Stimulated activated CD4-positive, alpha-beta T cell treated with anti-CD3 and anti-CD28 coated beads, TNF-alpha, amount 100 ng/mL, for 1 hour (primary cell): ENCODE measurements at regions not wholly inside any gene's neighbourhood (a gene's known extent, or its start where the extent isn't known, plus 50 kb on each side); places are given as distances from the start of the nearest gene placed in this dataset.

Experiments
- DNase-seq, 3 donors: peaks; one replicate each; pipeline ENCODE4 v3.0.0-alpha.2; 2020; ENCODE audit warnings: low read depth in 3 of 3, low spot score in 1 of 3

DNA sequence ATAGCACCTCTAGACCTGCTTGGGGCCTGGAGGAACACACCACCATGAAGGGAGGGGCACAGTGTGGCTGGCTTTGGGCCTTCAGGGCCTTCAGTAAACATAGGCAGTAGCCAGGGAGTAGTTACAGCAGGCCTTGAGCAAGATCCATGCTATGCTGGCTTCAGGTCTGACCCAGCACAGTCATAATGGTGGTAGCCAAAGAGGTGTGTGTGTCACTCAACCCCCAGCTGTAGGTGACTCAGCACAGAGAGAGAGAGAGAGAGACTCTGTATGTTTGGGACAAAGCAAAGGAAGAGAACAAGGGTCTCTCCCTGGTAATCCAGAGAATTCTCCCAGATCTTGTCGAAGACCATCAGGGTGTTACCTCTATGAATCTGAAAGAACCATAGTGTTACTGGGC lies 250.5 kb upstream of the PKN2 start:
- no peak for DNase-seq

DNA sequence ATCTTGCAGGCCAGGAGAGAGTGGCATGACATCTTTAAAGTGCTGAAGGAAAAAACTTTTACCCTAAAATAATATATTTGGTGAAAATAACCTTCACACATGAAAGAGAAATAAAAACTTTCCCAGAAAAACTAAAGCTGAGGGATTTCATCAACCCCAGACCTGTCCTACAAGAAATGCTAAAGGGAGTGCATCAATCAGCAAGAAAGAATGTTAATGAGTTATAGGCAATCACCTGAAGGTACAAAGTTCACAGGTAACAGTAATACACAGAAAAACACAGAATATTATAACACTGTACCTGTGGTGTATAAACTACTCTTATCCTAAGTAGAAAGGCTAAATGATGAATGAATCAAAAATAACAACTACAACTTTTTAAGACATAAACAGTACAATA lies 249.2 kb upstream of the PKN2 start:
- no peak for DNase-seq

DNA sequence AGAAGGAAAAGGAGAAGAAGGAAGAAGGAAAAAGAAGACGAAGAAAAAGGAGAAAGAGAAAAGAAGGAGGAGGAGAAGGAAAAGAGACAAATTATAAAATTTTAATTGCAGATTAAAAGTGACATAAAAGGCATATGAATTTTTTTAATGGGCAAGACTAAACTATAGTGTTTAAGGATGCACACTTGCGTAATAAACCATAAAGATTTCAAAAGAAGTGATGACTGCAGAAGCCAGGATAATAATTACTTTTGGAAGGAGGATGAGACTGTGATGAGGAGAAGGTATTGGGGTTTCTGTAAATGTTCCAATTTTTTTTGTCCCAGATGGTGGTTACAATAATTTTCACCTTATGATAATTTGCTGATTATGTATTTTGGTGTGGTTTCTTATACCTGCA lies 243.1 kb upstream of the PKN2 start:
- no peak for DNase-seq

DNA sequence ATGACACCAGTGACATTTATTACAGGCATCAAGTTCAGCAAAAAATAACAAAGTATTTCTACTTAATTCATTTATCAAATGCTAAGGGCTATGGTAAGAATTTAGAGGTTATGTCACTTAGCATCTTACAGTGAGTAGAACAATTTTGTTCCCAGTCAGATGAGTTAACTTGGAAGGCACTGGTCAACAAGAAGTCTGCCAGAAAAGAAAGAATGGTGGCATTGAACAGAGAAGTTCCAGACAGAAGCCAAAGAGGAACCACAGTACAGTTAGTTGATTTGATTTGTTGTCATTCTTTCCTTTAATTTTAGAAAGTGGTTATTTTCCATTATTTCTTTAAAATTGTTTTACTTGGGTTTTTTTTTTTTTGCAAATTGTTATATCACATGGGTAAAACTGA lies 232.2 kb upstream of the PKN2 start:
- no peak for DNase-seq

DNA sequence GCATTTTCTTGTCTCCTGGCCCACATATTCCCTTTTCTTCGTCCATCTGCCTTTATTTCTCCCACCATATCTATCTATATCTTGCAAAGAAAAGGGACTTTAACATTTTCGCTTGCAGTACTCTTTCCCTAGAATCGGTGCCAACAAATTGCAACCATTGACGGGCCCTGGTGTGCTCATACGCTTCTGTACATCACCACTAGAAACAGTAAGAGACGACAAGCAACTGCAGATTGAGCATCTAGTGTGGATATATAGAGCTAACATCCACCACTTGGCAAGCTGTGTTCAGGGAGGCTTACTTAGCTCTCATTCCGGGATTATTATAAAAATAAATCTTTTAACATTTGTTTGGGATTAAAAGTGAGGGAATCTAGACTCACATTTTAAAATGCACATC lies 230.8 kb upstream of the PKN2 start:
- DNase-seq, result no peak

DNA sequence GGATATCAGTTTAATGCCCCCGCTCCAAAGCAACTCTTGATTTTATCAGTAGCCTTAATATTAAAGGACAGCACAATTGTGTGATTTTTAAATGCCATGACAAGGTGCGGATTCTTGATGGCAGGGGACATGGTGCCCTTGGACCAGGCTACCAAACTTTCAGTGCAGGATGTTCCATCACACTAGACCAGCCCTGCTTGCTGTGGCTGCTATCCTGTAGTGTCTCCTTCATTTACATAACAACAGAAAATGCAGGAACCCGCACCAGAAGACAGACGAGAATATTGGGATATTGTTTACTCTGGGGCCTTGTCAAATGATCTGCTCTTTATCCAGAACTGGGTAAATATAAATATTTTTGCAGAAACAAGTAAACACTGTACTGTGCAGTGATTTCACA lies 229.3 kb upstream of the PKN2 start:
- DNase-seq, result no peak

DNA sequence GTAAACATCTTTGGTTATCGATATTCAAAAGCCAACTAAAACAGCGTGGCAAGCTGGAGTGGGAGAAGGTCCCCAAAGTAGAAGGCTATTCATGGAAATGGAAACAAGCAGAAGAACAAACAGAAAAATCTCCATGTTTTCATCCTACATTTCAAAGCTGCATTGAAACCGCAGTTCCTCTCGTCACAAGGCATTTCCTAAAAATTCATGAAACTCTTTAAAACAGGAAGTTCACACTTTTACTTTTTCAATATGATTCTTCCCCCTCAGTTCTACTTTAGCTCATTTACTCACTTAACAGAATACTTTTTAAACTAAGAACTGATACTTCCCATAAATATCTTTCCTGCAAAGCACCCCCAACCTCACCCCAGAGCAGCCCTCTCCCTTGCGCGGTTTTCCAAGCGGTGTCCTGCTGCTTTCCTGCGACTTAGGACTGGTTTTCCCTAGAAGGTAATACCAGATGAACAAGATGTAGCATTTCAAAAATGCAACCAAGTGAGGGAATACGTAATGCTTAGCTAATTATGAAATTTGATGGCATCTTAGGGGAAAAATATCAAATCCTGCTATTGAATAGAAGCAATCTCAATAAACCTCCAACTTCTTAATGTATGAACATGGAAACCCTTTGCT lies 228.3 kb upstream of the PKN2 start:
- DNase-seq, result no peak

DNA sequence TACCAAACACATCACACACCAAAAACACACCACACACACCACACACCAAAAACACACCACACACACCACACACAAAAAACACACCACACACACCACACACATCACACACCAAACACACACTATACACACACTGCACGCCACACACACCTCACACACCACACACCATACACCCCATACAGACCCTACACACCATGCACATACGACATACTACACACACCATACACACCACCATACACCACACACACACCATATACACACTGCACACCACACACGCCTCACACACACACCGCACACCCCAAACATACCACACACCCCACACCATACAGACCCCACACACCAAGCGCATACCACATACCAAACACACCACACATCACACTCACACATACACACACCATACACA lies 226.9 kb upstream of the PKN2 start:
- DNase-seq, result no peak

DNA sequence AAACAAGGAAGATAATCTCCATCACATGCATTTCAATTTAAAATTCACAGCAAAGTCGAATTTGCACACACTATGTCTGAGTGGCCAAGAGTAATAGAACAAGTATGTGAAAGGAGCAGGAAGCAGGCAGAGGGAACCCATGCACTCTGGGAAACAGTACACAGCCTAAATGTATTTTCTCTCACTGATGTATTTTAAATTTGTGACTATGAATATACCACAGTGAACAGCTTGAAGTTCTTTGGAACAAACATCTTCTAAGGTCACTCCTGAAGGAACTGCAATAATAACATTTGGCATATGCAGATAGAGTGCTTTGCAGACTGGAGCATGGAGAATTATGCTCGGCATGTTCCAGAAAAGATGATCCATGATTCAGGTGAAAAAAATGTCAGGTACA lies 223.1 kb upstream of the PKN2 start:
- DNase-seq, result no peak

DNA sequence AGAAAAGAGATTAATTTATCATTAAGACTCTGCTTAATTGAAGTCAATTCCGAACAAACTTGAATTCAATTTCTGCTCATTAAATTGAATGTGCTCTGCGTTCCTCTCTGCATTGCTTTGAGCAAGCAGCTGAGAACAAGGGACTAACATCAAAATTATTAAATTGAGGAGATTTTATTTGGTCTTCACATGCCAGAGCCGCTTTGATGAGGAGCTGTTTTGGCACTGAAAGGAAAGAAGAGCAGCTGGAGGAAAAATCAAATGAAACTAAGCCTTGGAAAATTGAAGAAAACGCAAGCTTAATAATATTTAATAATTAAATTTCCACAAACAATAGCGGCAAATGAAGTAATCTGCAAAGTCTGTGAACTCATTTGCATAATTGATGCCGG lies 222.0 kb upstream of the PKN2 start:
- no peak for DNase-seq

DNA sequence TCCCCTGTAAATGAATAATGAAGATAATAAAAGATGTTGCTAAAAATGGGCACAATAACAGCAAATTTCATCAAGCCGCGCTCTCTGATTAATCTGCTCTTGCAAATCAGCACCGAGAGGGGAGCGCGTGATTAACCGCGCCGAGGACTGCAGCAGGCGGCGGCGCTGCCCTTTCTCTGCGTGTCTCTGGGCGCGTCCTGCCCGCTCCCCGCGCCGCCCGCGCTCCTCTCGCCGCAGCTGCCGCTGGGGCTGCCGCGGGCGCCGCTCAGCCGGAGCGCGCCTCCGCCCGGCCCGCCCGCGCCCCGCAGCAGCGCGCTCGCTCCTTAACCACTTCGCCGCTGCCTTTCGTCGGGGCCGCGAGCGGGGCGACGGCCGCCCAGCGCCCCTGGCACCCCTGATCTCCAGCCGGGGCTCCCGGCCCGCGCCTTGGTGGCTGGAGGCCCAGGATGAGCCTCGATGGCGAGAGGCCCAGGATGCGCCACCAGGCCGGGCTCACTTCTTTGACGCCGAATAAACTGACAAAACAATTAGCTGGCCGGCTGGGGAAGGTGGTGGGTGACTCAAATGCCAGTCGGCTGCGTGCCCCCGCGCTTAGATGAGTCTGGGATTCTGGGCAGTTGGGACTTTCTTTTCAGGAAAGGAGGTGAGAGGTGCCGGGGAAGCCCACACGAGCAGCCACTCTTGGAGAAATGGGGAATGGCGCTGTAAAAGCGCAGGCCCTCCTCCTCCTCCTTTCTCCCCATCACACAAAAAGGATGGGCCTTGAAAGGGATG lies 221.4 kb upstream of the PKN2 start:
- DNase-seq, result no peak

DNA sequence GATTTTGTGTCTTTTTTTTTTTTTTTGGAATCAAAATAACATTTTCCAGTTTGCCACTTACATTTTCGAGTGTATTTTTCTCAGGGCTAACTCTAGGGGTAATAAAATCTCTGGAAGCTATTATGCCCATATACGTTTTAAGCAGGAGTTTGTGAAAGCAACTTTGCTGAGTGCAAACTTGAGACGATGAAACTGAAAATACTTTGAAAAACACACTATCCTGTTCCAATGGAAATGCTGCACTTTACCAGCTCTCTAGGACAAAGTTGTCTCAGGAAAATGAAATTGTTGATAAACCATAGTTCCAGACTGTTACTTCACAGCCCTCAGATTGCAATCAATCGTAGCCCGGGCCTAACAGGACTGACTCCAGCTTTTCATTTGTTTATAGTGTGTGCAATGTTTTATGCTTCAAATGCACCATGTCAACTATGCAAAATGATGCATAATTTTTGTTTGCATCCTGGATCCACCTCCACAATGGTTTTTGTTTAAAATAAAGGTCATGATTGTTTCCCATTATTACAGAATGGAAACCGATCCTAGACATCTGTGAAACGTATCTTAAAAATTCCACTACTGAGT lies 220.6 kb upstream of the PKN2 start:
- no peak for DNase-seq

DNA sequence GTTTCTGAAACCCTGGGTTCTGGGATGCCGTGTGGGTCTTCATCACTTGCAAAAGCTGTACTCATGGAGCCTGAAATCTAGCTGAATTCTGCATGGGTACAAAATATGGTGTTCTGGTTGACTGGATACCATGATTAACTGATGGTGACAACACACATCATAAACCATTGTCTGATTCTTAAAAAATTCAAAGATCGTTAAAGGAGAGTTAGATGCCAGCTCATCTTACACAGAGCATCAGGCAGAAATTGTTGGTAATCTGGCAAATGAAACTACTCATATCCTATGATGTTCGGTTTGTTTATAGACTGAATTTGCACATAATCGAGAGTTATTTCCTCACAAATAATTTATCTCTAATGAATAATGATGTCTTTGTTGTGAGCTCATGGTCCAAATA lies 218.1 kb upstream of the PKN2 start:
- no peak for DNase-seq

DNA sequence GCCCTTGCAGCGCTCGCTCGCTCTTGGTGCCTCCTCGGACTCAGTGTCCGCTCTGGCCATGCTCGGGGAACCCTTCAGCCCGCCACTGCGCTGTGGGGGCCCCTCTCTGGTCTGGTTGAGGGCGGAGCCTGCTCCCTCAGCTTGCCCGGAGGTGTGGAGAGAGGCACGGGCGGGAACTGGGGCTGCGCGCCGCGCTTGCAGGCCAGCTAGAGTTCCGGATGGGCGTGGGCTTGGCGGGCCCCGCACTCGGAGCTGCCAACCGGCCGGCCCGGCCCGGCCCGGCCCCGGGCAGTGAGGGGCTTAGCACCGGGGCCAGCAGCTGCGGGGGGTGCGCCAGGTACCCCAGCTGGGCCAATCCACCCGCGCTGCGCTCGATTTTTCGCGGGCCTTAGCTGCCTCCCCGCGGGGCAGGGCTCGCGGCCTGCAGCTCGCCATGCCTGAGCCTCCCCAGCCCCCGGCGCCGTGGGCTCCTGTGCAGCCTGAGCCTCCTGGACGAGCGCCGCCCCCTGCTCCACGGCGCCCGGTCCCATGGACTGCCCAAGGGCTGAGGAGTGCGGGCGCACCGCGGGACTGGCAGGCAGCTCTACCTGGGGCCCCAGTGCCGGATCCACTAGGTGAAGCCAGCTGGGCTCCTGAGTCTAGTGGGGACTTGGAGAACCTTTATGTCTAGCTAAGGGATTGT lies 217.0 kb upstream of the PKN2 start:
- DNase-seq, result no peak

DNA sequence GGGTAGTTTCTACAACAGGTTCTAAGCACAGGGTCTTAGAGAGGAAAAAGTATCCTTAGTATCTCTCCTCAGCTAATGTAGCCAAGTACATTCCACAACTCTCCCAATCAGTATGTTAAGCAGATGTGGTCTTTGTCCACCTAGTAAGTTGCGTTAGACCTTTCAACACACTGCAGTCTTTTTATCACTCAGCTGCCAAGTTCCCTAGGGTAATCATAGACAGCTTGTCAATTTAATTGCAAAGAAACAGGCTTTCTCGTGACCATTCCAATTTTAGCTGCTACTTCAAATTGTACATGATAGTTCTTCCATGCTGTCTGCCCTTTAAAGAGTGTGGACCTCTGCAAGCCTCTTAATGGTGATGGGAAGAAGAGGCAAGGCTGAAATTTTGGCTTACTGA lies 211.8 kb upstream of the PKN2 start:
- DNase-seq, result no peak

DNA sequence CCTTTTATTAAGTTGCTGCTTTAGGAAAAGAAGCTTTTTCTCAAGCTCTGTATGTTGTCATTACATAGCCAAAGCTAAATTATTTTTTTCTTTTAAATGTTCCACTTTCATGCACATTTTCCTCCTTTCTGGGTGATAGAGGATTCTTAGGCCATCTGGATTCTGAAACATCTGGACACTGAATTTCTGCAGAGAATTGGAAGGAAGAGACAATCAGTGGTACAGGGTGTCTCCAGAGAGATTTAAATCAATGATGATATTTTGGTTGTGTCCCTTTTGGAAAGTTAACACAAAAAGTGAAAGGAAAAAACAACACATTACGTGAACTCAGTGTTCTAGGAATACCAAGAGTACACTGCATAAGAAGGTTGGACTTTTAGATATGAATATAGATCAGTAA lies 211.4 kb upstream of the PKN2 start:
- no peak for DNase-seq

DNA sequence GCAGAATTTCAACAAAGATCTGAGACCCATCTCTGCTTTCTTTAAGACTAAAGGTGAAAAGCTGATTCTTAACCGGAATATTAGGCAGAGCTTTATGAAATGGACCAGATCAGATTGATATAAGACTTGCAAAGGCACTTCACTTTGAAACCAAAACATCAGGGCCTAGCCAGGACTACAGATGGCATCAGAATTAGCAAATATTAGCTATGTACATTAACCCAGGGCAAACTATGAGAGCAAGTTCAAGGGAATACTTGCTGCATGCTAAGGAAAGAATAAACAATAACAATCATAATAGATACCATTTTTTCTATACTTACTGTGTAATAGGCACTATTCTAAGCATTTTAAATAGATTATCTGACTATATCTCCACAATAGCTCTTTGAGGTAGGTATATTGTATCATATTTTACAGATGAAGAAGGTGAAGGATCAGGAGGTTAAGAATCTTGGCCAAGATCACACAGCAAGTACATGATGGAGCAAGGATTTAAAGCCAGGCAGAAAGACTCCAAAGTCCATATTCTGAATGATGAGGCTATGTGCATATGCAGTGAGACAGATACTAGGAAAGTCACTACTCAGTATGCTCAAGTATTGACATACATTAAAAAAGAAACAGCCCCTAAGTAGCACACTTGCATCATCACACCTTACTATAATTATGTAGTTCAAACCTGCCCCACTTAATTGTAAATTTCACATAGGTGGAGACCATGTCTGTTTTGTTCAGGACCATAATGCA lies 209.3 kb upstream of the PKN2 start:
- DNase-seq, result no peak

DNA sequence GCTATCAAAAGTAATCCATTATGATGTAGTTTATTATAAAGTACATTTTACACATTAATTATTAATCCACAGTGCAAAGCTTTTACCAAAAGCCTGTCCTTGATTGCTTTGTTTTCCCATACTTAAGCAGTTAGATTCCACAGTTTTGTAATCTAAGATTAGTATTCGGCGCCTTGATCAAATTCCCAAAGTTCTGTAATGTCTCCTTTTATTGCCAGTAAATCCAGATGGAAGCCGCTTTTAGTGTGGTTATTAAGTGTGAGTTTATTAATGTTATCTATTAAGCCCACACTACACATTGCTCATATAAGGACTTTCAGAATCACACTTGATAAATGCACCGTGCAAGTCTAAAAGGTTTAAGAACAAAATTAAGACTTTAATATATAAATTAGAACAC lies 199.2 kb upstream of the PKN2 start:
- no peak for DNase-seq

DNA sequence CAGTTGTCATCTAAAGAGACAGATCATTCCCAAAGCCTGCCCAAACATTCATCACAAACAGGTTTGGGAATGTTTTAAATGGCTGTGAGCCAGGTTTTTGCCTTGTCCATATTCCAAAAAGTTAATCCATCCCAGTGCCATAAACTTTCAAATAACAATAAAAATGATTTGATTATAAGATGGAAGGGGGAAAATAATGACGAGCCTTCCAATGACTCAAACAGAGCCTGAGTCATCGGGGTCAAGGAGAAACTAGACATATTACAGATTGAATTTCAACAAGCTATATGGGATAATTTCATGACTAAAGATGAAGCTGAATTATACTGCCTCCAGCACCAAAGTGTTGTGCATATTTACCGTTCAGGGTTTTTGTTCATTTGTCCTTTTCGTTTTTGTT lies 195.8 kb upstream of the PKN2 start:
- DNase-seq, result no peak

DNA sequence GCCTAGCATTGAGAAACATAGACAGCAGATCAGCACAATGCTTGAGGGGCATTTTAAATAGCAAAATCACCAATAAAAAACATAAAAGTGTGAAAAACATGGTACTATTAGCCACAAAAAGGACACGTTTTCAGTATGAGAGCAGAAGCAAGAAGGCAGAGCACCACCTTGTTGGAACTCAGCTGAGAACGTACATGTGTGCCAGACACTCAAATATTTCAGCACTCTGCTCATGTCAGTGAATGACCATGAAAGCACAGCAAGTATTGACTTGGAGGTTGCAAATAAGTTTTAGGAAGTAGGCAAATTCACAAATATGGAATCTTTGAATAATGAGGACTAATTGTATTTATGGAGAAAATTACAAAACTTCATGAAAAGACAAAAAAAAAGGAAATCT lies 193.4 kb upstream of the PKN2 start:
- no peak for DNase-seq

DNA sequence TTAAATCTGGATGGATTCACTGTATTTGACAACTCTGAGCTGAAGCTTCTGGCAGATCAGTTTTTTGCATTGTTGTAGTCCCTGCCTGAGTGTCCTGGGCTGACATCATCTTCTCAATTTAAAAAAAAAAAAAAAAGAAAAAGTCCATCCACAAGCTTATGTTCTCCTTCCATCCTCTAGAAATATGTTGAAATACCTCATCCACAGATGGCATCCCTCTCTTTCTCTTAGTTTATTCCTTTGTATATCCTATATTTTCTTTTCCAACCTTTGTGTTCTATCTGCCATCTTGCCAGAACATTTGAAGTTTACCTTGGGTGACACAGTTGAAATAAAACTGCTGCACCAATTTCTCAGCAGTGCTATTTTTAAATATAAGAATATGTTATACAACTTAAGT lies 184.4 kb upstream of the PKN2 start:
- DNase-seq, result no peak

DNA sequence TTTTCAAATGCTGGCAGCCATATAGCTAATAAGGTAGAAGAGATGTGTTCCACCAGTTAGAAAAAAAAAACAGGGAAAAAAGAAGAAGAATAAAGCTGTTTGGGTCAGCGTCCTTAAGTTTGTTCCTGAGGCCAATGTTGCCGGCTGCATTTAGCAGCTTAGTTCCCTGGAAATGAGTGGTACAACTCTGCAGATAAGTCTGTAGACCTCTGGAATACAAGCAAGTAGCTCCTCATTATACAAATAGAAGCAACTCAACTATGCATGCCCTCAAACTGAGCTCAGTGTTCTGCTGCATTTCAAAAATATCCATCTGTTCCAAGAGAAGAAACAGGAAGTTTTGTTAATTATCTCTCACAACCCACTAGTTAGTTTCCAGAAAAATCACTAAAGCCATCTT lies 181.2 kb upstream of the PKN2 start:
- DNase-seq, result no peak
